AG10803 (cell line): ENCODE measurements at regions not wholly inside any gene's neighbourhood (a gene's known extent, or its start where the extent isn't known, plus 50 kb on each side); places are given as distances from the start of the nearest gene placed in this dataset.
"Not testable (repeated sequence)": the region's sequence is repeated elsewhere in the genome, so short reads cannot be mapped to it uniquely, and the experiment has no call there.

Source experiments
- DNase-seq: peaks from one replicate; pipeline ENCODE4 v3.0.0; 2010; ENCODE audit warnings: low read depth
- H3K4me3 ChIP-seq: 2 replicates; pipeline ENCODE4 v1.5.1; 2011; ENCODE audit warnings: mild to moderate bottlenecking, low read length, control low read depth
- CTCF ChIP-seq: conservative IDR thresholded peaks from 2 replicates; pipeline ENCODE4 v1.5.1; 2011; ENCODE audit warnings: mild to moderate bottlenecking, low read length, control low read depth, inconsistent platforms

GRCh38 chr1:224032608-224033276, 81.2 kb upstream of the FBXO28 start:
- DNase-seq, H3K4me3 ChIP-seq: not testable (repeated sequence)

GRCh38 chr1:224031986-224032385, 81.9 kb upstream of the FBXO28 start:
- DNase-seq, H3K4me3 ChIP-seq: not testable (repeated sequence)

GRCh38 chr1:224030257-224030656, 83.7 kb upstream of the FBXO28 start:
- H3K4me3 ChIP-seq, DNase-seq: not testable (repeated sequence)

GRCh38 chr1:224029286-224030025, 84.5 kb upstream of the FBXO28 start:
- DNase-seq, H3K4me3 ChIP-seq: not testable (repeated sequence)

- not testable (repeated sequence) for DNase-seq, H3K4me3 ChIP-seq
These were observed 85.1 kb upstream of the FBXO28 start for GRCh38 chr1:224028802-224029201.

- not testable (repeated sequence) for H3K4me3 ChIP-seq, DNase-seq
These were observed 90.8 kb upstream of the FBXO28 start for GRCh38 chr1:224023122-224023521.

- not testable (repeated sequence) for H3K4me3 ChIP-seq, DNase-seq
These were observed 91.5 kb upstream of the FBXO28 start for GRCh38 chr1:224022249-224022970.

- not testable (repeated sequence) for H3K4me3 ChIP-seq, DNase-seq
These were observed 94.0 kb upstream of the FBXO28 start for GRCh38 chr1:224019866-224020265.

GRCh38 chr1:224015782-224016181, 98.1 kb upstream of the FBXO28 start:
- DNase-seq, H3K4me3 ChIP-seq: not testable (repeated sequence)

- DNase-seq: peak; percentile 35
- no peak for TF ChIP-seq CTCF
- H3K4me3 ChIP-seq: no peak overlapping the region
These were observed 99.6 kb upstream of the FBXO28 start for GRCh38 chr1:224014330-224014649.

- not testable (repeated sequence) for DNase-seq, H3K4me3 ChIP-seq
These were observed 100.1 kb upstream of the FBXO28 start for GRCh38 chr1:224013626-224014329.

GRCh38 chr1:224012807-224013434, 101.0 kb upstream of the FBXO28 start:
- not testable (repeated sequence) for DNase-seq, H3K4me3 ChIP-seq

GRCh38 chr1:224012162-224012561, 101.7 kb upstream of the FBXO28 start:
- not testable (repeated sequence) for DNase-seq, H3K4me3 ChIP-seq

- not testable (repeated sequence) for DNase-seq, H3K4me3 ChIP-seq
These were observed 102.2 kb upstream of the FBXO28 start for GRCh38 chr1:224011751-224012150.

GRCh38 chr1:224011153-224011552, 102.8 kb upstream of the FBXO28 start:
- not testable (repeated sequence) for H3K4me3 ChIP-seq, DNase-seq

- not testable (repeated sequence) for H3K4me3 ChIP-seq, DNase-seq
These were observed 107.9 kb upstream of the FBXO28 start for GRCh38 chr1:224005973-224006372.
